ENCODE measurements at regions not wholly inside any gene's neighbourhood (a gene's known extent, or its start where the extent isn't known, plus 50 kb on each side); places are given as distances from the start of the nearest gene placed in this dataset.

DNA sequence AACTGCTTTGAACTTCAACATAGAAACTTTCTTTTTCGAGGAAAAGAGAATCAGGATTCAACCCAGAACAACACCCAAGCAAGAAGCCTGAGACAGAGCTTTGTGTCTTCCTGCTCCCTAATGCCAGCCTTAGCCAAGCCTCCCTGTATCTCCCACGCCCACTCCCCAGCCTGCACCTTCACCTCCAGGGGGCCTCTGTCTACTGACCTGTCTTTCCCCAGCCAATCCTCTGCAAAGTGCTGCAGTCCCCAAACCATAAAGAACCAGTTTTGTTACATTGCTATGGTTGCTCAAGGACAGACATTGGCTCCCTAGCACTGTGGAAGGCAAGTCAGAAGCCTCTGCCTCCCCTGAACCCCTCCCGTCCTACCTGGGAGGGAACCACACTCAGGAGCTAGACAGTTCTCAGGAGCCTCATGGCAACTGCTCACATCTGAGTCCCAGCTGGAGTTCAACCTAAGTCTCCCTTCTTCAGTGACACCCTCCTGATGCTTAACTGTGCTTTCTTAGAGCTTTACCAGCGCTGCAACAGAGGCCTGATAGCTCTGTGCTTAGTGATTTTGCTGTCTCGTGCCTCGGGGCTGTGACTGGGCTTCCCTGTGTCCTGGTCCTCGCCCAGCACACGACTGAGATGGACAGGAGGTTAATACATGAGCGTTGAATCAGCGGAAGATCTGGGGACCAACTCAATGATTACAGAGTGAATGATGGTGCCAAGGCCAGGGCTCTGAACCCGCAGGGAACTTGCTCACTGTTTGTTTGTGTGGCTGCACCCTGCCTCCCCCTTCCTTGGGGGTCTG, 101.5 kb upstream of the DUSP22 start:
- H3K27me3 Mint-ChIP-seq, result no peaks in the 10 kb centered on the region
- peaks cover 34 to 42% (median 36%) of the 10 kb centered on the region in 3 donors for H3K4me1 Mint-ChIP-seq
- H3K27ac Mint-ChIP-seq, result peak overlapping the region in 2 of 3 donors; percentile 6 to 59
- no peaks in the 10 kb centered on the region for H3K9me3 Mint-ChIP-seq
- H3K4me3 Mint-ChIP-seq, result no peak overlapping the region
- no peaks in the 10 kb centered on the region for H3K36me3 Mint-ChIP-seq

DNA sequence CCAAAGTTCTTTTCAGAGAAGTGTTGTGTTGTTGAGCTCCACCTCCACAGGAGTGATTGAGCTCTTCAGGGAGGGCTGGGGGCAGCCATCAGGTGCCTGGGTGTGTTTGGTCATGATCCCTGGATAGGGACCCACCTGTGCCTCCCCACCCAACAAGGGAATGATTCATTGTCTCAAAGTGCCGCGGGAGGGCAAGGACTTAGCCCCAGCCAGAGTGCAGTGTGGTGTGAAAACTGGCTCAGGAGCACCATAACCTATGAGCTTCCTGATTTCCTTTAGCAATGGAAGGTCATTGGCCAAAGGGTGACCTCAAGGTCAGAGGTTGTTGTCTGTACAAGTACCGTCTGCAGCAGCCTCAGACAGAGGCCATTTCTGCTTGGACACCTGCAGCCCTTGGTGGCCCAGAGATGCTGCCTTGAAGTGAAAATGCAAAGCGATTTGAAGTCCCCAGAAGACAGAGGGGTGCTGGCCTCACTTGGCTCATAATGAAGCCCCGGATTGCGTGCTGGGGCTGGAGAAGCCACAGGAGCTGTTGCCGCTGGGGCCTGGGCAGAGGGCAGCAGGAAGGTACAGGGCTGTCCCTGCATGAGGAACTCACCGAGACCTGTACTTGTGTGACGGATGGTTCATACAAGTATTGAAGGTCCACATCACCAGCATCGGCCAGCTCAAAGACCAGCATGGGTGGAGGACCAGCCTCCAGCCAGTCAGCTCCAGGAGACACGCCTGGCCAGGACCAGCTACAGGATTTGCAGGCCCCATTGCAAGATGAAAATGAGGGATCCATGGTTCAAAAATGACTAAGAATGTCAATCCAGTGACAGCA, 100.6 kb upstream of the DUSP22 start:
- Mint-ChIP-seq H3K27ac (peak overlapping the region in 1 of 3 donors; percentile 59), H3K4me3 (peak overlapping the region in 1 of 4 donors; percentile 33), H3K4me1 (peaks cover 34 to 42% (median 36%) of the 10 kb centered on the region in 3 donors)

DNA sequence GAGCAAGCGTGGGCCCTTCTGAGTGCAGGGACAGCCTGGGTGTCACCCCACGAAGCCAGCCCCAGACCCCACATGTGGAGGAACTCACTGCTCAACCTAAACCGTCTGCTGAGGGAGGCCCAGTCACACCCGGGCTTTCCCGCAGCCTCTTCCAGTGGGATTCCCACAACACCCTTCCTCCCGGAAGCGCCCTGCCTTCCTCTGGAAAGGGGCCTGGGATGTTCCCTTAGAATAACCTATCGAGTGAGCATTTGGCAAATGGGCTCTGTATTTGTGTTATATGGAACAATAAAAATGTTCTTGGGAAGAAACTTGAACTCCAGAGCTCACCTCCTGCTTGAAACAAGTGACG, 100.0 kb upstream of the DUSP22 start:
- H3K36me3 Mint-ChIP-seq, result peaks cover 2% of the 10 kb centered on the region
- H3K27ac Mint-ChIP-seq, result no peak overlapping the region
- no peak overlapping the region for H3K4me3 Mint-ChIP-seq
- no peaks in the 10 kb centered on the region for H3K27me3 Mint-ChIP-seq
- H3K9me3 Mint-ChIP-seq, result no peaks in the 10 kb centered on the region
- H3K4me1 Mint-ChIP-seq, result peaks cover 34 to 42% (median 36%) of the 10 kb centered on the region in 3 donors

More for the DNA sequence above, 100.6 kb upstream of the DUSP22 start:
- H3K36me3 Mint-ChIP-seq, result peaks cover 2% of the 10 kb centered on the region
- no peaks in the 10 kb centered on the region for H3K9me3 Mint-ChIP-seq
- no peaks in the 10 kb centered on the region for H3K27me3 Mint-ChIP-seq

DNA sequence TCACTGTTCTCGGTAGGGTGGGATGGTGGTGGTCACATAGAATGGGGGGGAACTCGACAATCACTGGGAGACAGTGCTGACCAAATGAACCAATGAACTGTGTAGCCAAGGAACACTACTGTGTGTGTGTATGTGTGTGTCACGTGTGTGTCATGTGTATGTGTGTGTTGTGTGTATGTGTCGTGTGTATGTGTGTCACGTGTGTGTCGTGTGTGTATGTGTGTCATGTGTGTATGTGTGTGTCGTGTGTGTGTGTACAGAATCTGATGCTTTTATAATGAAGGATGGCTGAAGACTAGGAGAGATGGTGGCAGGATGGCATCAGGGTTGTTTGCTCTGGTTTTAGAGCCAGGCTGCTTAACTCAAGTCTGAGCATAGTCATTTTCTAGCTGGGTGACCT, 99.1 kb upstream of the DUSP22 start:
- peaks cover 32 to 42% (median 36%) of the 10 kb centered on the region in 3 donors for H3K4me1 Mint-ChIP-seq
- H3K27ac Mint-ChIP-seq, result peak overlapping the region in 2 of 3 donors; percentile 21 to 41
- H3K27me3 Mint-ChIP-seq, result no peaks in the 10 kb centered on the region
- peak overlapping the region in 1 of 4 donors; percentile 49 for H3K4me3 Mint-ChIP-seq
- H3K9me3 Mint-ChIP-seq, result no peaks in the 10 kb centered on the region
- H3K36me3 Mint-ChIP-seq, result peaks cover 2% of the 10 kb centered on the region

DNA sequence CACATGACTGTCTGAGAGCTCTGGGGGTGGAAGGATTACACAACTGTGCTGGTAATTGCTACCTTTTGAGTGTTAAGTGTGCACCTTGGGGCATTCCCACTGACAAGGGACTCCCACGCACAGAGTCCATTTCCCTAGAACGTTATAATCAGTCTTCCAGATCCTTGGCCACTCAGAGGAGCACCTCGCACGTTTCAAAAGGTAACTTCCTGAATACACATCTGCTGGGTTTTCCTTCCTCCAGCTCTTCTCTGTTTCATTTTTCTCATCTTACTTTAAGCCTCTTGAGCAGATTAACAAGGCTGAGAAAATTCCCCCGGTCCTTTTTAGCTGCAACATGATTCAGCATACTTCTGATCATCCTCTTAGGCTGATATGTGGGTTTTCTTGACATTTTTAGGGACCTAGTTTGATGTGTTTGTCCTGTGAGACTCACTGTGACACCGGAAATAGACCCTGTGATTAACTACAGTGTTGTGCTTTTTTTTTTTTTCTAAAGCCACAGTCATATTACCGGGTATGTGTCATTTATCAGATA, 98.4 kb upstream of the DUSP22 start:
- H3K9me3 Mint-ChIP-seq, result no peaks in the 10 kb centered on the region
- H3K27me3 Mint-ChIP-seq, result no peaks in the 10 kb centered on the region
- H3K27ac Mint-ChIP-seq, result peak overlapping the region in 2 of 3 donors; percentile 21 to 40
- peaks cover 2% of the 10 kb centered on the region for H3K36me3 Mint-ChIP-seq
- peak overlapping the region in 2 of 4 donors; percentile 41 to 75 for H3K4me3 Mint-ChIP-seq
- peaks cover 30 to 42% (median 33%) of the 10 kb centered on the region in 3 donors for H3K4me1 Mint-ChIP-seq

DNA sequence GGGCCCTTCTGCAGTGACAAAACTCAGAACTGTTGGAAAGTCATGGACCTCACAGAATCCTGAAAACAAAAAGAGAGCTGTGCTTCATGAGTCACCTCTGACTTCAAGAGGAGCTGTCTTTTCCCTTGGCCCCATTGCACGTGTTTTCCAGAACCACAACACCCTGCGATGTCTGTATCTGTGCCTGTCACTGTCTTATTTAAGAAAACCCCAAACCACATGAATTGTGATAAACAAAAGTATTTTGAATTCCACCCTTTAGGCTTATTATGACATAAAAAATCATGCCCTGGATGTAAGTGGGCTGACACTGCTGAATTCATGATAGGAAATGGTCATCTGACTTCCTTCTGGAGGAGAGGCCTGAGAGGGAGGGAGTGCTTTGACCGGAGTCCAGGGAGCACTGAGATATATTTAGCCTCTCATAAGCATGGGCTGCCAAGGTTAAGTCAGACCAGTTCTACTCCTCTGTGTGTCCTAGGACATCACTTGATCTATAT, 96.4 kb upstream of the DUSP22 start:
- Mint-ChIP-seq H3K27ac (peak overlapping the region in 2 of 3 donors; percentile 1 to 23), H3K9me3 (no peaks in the 10 kb centered on the region), H3K4me1 (peaks cover 15 to 29% (median 16%) of the 10 kb centered on the region in 3 donors), H3K4me3 (no peak overlapping the region), H3K36me3 (peaks cover 2% of the 10 kb centered on the region), H3K27me3 (no peaks in the 10 kb centered on the region)

DNA sequence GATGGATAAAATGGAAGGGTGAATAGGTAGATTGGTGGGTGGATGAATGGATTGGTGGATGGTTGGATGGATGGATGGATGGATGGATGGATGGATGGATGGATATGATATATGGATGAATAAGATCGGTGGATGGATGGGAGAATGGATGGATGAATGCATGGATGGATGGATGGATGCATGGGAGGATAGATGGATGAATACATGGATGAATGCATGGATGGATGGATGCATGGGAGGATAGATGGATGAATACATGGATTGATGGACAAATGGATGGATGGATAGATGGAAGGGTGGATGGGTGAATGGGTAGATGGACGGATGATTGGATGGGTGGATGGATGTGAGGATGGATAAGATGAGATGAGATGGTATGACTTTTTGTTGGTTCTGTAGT, 95.7 kb upstream of the DUSP22 start:
- H3K4me1 Mint-ChIP-seq, result peaks cover 13 to 27% (median 16%) of the 10 kb centered on the region in 3 donors
- H3K36me3 Mint-ChIP-seq, result peaks cover 2% of the 10 kb centered on the region
- no peaks in the 10 kb centered on the region for H3K9me3 Mint-ChIP-seq
- no peaks in the 10 kb centered on the region for H3K27me3 Mint-ChIP-seq
- peak overlapping the region in 2 of 3 donors; percentile 1 to 40 for H3K27ac Mint-ChIP-seq
- no peak overlapping the region for H3K4me3 Mint-ChIP-seq

DNA sequence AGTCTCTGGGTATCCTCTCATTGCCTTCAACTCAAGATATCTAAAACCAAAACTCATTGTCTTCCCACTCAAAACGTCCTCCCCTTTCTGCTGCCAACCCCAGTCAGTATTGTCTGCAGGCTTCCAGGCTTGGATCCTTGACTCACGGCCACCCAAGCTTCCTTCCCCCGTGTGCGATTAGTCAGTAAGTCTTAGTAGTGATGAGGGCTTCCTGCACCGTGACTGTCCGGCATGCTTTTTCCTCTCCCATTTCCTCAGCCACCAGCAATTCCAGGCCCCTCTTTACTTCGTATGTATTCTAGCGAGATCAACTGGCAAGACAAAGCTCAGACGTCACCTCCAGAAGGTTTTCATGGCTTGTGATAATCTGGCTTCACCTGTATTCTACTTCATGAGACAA, 88.6 kb upstream of the DUSP22 start:
- H3K4me3 Mint-ChIP-seq, result no peak overlapping the region

DNA sequence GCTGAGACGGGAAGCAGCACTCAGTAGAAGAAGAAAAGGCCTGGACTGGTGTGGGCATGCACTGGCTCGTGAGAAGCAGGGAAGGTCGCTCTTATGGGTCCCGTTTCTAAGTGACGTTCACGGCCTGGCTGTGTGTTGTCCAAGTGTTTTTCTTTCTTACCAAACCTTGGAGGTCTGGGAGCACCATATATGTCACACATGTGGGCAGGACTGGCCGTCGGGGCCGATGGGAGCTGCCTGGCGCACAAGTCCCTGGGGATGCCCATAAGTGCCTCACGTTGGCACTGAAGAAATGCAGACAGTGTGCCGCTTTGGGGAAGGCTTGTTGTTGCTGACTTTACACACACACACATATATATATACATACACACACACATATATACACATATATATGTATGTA, 86.0 kb upstream of the DUSP22 start:
- peaks cover 10 to 20% (median 20%) of the 10 kb centered on the region in 3 donors for H3K4me1 Mint-ChIP-seq
- H3K27ac Mint-ChIP-seq, result no peak overlapping the region
- no peak overlapping the region for H3K4me3 Mint-ChIP-seq
- H3K36me3 Mint-ChIP-seq, result no peaks in the 10 kb centered on the region
- no peaks in the 10 kb centered on the region for H3K9me3 Mint-ChIP-seq
- peaks cover 12% of the 10 kb centered on the region for H3K27me3 Mint-ChIP-seq

More for the DNA sequence above, 88.6 kb upstream of the DUSP22 start:
- Mint-ChIP-seq H3K9me3 (no peaks in the 10 kb centered on the region), H3K4me1 (peaks cover 3 to 6% (median 5%) of the 10 kb centered on the region in 3 donors), H3K27me3 (peaks cover 4% of the 10 kb centered on the region), H3K27ac (no peak overlapping the region), H3K36me3 (no peaks in the 10 kb centered on the region)

DNA sequence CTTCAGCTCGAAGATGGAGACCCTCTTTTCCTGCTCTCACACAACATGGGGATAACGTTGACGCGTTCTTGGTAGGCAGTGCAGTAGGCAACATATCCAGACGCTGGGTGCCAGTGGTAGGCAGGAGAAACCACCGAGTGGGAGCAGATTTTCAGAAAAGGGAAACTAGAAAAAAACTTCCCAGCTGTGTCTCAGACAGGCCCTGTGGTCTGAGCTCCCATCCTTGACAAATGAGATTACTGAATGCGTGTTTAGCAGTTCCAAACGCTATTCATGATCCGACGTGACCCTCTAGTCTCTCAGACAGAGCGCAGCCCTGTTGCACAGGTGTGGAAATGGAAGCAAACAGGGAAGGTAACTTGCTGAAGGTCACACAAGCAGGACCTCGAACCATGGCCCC, 83.9 kb upstream of the DUSP22 start:
- no peaks in the 10 kb centered on the region for H3K36me3 Mint-ChIP-seq
- peaks cover 12% of the 10 kb centered on the region for H3K27me3 Mint-ChIP-seq
- H3K9me3 Mint-ChIP-seq, result no peaks in the 10 kb centered on the region
- H3K4me1 Mint-ChIP-seq, result peaks cover 10 to 20% (median 20%) of the 10 kb centered on the region in 3 donors
- H3K4me3 Mint-ChIP-seq, result peak overlapping the region in 1 of 4 donors; percentile 13
- no peak overlapping the region for H3K27ac Mint-ChIP-seq

DNA sequence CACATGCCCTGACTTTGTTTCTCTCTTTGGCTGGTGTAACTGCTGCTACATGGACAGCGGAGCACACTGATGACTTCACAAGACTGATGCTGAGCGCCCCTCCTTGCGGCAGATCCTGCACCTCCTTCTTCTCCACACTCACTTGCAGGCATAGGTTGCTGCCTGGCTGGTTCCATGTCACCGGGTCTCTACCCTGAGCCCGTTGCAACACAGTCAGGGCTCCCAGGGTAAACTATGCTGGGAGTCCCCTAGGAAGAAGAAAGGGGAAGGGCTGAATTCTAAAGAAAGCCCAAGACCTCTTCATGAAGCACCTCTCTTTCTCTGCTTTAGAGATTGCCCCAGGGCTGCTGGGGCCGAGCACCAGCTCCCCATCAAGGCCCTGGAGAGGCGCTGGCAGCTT, 83.3 kb upstream of the DUSP22 start:
- Mint-ChIP-seq H3K9me3 (no peaks in the 10 kb centered on the region), H3K27me3 (peaks cover 10% of the 10 kb centered on the region), H3K27ac (peak overlapping the region in 2 of 3 donors; percentile 4 to 9), H3K4me1 (peaks cover 10 to 20% (median 20%) of the 10 kb centered on the region in 3 donors), H3K36me3 (no peaks in the 10 kb centered on the region), H3K4me3 (peak overlapping the region; percentile 75 to 95 (median 91))

DNA sequence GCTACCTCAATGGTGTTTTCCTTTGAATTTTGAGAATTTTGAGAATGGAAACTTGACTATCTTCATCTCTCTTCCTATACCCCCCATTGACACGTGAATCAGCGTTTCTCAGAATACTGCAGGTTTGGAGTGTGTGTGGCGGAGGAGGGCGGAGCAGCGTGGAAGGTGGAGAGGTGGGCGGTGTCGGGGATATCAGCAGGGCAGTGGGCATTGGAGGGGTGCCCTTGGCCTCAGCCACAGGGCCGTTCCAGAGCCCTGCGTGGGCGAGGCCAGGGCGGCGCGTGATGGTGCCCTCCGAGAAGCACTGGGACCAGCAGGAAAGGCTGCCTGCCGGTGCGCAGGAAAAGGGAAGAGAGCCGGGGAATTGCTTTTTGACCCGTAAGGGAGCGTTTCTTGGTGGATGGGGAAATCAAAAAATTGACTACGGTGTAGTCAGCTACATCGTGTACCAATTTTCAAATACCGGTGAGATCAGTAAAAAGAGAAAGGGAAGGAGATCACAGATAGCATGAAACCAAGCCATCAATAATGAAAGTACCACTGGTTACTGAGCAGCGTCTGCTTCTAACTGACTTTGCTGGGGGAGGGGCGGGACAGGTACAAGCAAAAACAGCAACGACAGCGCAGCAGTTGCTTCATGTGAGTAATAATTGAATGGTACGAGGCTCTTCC, 82.7 kb upstream of the DUSP22 start:
- peaks cover 10 to 21% (median 20%) of the 10 kb centered on the region in 3 donors for H3K4me1 Mint-ChIP-seq
- peak overlapping the region in 2 of 3 donors; percentile 4 to 9 for H3K27ac Mint-ChIP-seq
- peaks cover 10% of the 10 kb centered on the region for H3K27me3 Mint-ChIP-seq
- H3K4me3 Mint-ChIP-seq, result peak overlapping the region; percentile 75 to 95 (median 91)
- H3K9me3 Mint-ChIP-seq, result no peaks in the 10 kb centered on the region
- no peaks in the 10 kb centered on the region for H3K36me3 Mint-ChIP-seq

DNA sequence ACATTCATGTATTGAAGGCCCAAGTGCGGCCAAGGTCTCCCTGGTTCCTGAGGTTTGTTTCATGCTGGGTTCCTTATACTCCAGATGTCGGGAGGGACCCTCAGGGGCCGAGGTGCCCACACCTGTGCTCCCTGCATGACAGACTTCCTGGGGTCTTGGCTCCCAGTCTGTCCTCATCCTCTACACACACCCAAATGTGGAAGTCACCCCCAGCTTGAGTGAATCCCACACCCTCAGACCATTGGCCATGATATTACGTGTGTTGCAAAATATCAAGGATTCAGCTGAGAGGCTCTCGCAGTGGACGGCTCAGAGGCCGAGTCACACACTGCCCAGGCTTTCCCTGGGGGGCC, 82.2 kb upstream of the DUSP22 start:
- Mint-ChIP-seq H3K9me3 (no peaks in the 10 kb centered on the region), H3K36me3 (no peaks in the 10 kb centered on the region), H3K27ac (peak overlapping the region in 1 of 3 donors; percentile 9), H3K27me3 (peaks cover 10% of the 10 kb centered on the region), H3K4me1 (peaks cover 12 to 27% (median 20%) of the 10 kb centered on the region in 3 donors), H3K4me3 (peak overlapping the region; percentile 75 to 95 (median 91))

DNA sequence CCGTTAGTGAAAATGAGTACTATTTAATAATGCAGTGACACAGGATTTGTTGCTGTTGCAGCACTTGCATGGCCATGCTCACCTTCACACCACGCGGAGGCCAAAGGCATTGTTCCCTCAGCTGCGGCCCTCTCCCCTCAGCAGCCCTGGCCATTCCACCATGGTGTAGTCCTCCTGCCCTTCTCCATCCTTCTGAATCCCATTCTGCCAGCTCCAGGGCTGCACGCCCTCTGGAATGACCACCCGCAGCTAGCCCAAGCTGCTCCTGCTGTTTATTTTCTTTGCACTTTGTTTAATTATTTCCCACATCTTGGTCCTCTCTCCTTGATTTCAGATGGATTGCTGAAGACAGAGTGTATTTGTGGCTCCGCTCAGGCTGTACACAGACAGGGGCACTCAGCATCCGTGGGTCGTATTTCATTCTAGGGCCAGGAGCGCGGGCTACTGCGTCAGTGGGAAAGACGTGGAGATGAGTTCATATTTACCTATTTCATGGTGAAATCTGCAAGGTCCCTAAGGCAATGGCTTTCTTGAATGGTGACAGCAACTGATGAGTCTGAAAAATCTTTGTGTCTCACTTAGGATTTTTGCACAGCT, 81.4 kb upstream of the DUSP22 start:
- Mint-ChIP-seq H3K27ac (no peak overlapping the region), H3K9me3 (no peaks in the 10 kb centered on the region), H3K27me3 (peaks cover 10% of the 10 kb centered on the region), H3K36me3 (no peaks in the 10 kb centered on the region), H3K4me3 (peak overlapping the region in 3 of 4 donors; percentile 29 to 45 (median 39)), H3K4me1 (peaks cover 16 to 35% (median 25%) of the 10 kb centered on the region in 3 donors)

All from IgD-negative memory B cell (primary cell).